ENCODE measurements at regions not wholly inside any gene's neighbourhood (a gene's known extent, or its start where the extent isn't known, plus 50 kb on each side); places are given as distances from the start of the nearest gene placed in this dataset.

DNA sequence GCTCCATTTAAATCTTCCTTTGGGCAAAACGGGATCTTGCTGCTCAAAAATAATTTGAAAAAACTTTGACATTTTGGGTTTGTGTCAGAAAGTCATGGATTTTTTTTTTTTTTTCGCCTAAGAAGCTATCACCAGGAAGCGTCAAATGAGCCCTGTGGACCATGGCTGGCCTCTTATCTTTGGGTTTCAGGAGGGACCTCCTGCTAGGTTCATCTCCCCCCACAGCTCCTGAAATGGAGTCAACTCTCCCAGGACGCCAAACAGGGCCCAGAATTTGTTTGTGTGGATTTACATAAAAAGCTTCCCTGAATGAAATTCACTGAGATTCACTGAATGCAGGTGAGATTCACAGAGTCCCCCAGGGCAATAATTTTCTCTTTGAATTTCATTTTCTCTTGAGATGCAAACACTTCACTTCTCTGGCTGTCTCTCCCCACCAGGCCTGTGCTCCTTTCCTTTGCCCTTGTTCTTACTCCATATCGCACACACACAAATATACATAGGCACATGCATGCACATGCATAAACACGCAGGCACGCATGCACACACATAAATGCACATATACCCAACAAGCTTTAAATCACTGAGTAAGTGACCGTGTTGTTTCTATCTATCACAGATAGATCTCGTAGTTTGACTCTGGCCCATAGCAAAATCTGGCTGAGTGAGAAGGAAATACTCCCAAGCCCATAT lies 55.3 kb upstream of the GALNT10 start:
- TF ChIP-seq RAD21 (CRISPR knock-in tag; conservative IDR thresholded peaks at IDR 0.05 in 1 of 2, IDR thresholded peaks at IDR 0.05 in 1 of 2) = no peak
- no peak for TF ChIP-seq TAF1 (IDR thresholded peaks at IDR 0.05; ENCODE audit: control insufficient read depth, extremely low read depth, insufficient read depth, low read length, severe bottlenecking)
- TF ChIP-seq, protein P1, sequence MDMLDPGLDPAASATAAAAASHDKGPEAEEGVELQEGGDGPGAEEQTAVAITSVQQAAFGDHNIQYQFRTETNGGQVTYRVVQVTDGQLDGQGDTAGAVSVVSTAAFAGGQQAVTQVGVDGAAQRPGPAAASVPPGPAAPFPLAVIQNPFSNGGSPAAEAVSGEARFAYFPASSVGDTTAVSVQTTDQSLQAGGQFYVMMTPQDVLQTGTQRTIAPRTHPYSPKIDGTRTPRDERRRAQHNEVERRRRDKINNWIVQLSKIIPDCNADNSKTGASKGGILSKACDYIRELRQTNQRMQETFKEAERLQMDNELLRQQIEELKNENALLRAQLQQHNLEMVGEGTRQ (CRISPR knock-in tag; IDR thresholded peaks at IDR 0.05) = no peak
- TF ChIP-seq CHD1 (IDR thresholded peaks at IDR 0.05; ENCODE audit: low read length) = no peak
- TF ChIP-seq SMC3 (conservative IDR thresholded peaks at IDR 0.05; ENCODE audit: insufficient read depth, low read depth, low read length) = no peak
